Activated CD4-positive, alpha-beta T cell treated with anti-CD3 and anti-CD28 coated beads, Interleukin-2, amount 10 ng/mL, durations not matched to agents 24 days and 14 days (primary cell): ENCODE measurements at regions not wholly inside any gene's neighbourhood (a gene's known extent, or its start where the extent isn't known, plus 50 kb on each side); places are given as distances from the start of the nearest gene placed in this dataset.
"Not testable (repeated sequence)": the region's sequence is repeated elsewhere in the genome, so short reads cannot be mapped to it uniquely, and the experiment has no call there.

ENCODE experiments used
- DNase-seq: peaks from one replicate; pipeline ENCODE4 v3.0.0; 2022
- H3K27ac Mint-ChIP-seq: one replicate; pipeline ENCODE4 v1.8.0; 2022; ENCODE audit warnings: mild to moderate bottlenecking, mixed read lengths
- H3K27me3 Mint-ChIP-seq: one replicate; pipeline ENCODE4 v1.8.0; 2022; ENCODE audit warnings: mixed read lengths
- H3K36me3 Mint-ChIP-seq: one replicate; pipeline ENCODE4 v1.8.0; 2022; ENCODE audit warnings: low read depth, mild to moderate bottlenecking, mixed read lengths
- H3K4me1 Mint-ChIP-seq: one replicate; pipeline ENCODE4 v1.8.0; 2021; ENCODE audit warnings: mixed read lengths
- H3K4me3 Mint-ChIP-seq: one replicate; pipeline ENCODE4 v1.8.0; 2022; ENCODE audit warnings: mild to moderate bottlenecking, moderate library complexity, mixed read lengths
- H3K9me3 Mint-ChIP-seq: one replicate; pipeline ENCODE4 v1.8.0; 2021; ENCODE audit warnings: mixed read lengths
- intact Hi-C: fragments of 100-400 bp; cut with micrococcal nuclease; formaldehyde crosslinking; loops from one replicate; pipeline ENCODE4 v1.15.1; 2023

DNA sequence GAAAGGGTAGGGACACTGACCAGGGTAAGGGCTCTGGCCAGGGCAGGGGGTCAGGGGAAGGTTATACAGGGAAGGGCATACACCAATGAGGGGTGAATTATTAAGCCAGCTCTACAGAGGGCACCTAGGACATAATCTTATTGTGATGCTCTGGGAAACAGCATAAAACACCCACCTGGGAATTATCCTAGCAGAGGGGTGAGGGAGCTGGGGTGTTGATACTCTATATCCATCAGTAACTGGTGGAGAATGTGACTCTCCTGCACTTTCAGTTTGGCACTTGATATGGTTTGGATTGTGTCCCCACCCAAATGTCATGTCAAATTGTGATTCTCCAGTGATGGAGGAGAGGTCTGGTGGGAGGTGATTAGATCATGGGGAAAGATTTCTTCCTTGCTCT, 291.2 kb downstream of the ASMT start:
- H3K36me3 Mint-ChIP-seq, result no peaks in the 10 kb centered on the region
- intact Hi-C loops, result no loop called here
- no peaks in the 10 kb centered on the region for H3K4me1 Mint-ChIP-seq
- DNase-seq, result no peak
- H3K9me3 Mint-ChIP-seq, result no peaks in the 10 kb centered on the region
- no peak overlapping the region for H3K4me3 Mint-ChIP-seq
- H3K27ac Mint-ChIP-seq, result no peak overlapping the region
- no peaks in the 10 kb centered on the region for H3K27me3 Mint-ChIP-seq

DNA sequence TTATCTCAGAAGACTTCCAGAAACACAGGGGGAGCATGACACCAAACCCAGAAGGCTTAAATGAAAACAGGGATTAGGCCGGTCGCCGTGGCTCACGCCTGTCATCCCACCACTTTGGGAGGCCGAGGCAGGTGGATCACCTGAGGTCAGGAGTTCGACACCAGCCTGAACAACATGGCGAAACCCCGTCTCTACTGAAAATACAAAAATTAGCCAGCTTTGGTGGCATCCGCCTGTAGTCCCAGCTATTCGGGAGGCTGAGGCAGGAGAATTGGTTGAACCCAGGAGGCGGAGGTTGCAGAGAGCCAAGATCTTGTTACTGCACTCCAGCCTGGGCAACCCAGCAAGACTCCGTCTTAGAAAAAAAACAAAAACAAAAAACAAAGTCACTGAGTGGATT, 294.1 kb downstream of the ASMT start:
- H3K4me1 Mint-ChIP-seq, H3K9me3 Mint-ChIP-seq, H3K27me3 Mint-ChIP-seq, H3K27ac Mint-ChIP-seq, DNase-seq, intact Hi-C loops, H3K4me3 Mint-ChIP-seq, H3K36me3 Mint-ChIP-seq: not testable (repeated sequence)

DNA sequence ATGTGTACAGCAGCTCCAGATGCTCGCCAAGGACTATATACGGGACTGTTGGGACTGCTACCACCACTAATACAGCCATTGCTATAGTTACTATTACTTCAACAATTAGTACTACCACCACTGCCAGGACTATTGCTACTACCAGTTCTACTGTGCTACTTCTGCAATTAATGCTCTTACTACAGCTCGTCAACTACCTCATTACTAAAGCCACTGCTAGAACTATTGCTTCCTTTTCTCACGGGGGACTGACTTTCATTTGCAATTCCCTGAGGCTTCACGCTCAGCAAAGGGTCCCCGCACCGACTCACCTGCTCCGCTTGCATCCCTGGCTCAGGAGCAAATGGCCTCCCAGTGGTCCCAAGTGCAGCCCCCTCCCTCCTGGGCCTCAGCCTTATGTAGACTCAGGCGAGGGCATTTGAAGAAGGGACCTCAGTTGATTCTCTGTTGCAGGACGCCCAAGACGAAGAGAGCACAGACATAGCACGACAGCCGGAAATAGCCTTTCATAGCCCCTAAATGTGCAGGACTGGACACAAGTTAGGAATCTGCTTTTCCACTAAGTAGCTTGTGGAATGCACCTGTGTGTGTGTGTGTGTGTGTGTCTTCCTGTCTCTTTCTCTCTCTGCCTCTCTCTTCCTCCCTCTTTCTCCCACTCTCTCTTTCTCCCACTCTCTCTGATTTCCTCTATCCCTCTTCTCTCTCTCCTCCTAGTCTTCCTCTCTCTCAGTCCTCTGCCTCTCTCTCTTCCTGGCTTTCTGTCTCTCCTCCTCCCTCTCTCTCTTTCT, 294.8 kb downstream of the ASMT start:
- H3K4me3 Mint-ChIP-seq, result no peak overlapping the region
- no peaks in the 10 kb centered on the region for H3K36me3 Mint-ChIP-seq
- no peak for DNase-seq
- no peaks in the 10 kb centered on the region for H3K4me1 Mint-ChIP-seq
- H3K27me3 Mint-ChIP-seq, result no peaks in the 10 kb centered on the region
- no peak overlapping the region for H3K27ac Mint-ChIP-seq
- H3K9me3 Mint-ChIP-seq, result no peaks in the 10 kb centered on the region
- intact Hi-C loops, result no loop called here

DNA sequence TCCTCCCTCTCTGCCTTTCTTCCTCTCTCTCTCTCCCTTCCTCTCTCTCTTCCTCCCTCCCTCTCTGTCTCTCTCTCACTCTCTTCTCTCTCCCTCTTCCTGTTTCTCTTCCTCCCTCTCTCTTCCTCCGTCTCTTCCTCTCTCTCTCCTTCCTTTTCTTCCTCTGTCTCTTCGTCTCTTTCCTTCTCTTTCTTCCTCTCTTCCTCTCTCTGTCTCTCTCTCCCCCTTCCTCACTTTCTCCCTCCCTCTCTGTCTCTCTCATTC, 295.3 kb downstream of the ASMT start:
- Mint-ChIP-seq H3K36me3 (no peaks in the 10 kb centered on the region), H3K27ac (no peak overlapping the region), H3K9me3 (no peaks in the 10 kb centered on the region), H3K4me3 (no peak overlapping the region), H3K4me1 (no peaks in the 10 kb centered on the region), H3K27me3 (no peaks in the 10 kb centered on the region)
- intact Hi-C loops, result no loop called here
- DNase-seq, result no peak

DNA sequence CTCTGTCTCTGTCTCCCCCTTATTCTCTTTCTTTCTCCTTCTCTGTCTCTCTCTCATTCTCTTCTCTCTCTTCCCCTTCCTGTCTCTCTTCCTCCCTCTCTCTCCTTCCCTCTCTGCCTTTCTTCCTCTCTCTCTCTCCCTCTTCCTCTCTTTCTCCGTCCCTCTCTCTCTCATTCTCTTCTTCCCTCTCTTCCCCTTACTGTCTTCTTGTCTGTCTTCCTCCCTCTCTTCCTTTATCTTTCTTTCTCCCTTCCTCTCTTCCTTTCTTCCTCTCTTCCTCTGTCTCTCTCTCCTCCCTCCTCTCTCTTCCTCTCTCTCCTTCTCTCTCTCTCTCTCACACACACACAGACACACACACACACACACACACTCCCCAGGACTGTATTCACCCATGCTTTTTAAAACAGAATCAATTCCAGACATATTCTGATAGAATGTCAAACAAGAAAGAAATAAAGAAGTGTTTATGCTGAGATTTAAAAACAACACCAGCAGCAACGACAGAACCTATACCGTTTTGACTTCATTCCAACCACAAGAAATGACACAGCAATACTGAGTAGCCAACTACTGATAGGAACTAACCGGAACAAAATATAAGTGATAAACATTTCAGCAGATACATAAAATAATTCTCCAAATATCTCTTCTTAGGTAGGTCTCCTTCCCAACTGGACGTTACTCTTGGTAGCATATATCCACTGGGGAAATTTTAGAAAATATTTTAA, 296.7 kb downstream of the ASMT start:
- no peaks in the 10 kb centered on the region for H3K4me1 Mint-ChIP-seq
- no peak for DNase-seq
- no peaks in the 10 kb centered on the region for H3K27me3 Mint-ChIP-seq
- H3K9me3 Mint-ChIP-seq, result peaks cover 3% of the 10 kb centered on the region
- no peak overlapping the region for H3K27ac Mint-ChIP-seq
- H3K36me3 Mint-ChIP-seq, result no peaks in the 10 kb centered on the region
- no peak overlapping the region for H3K4me3 Mint-ChIP-seq
- intact Hi-C loops, result no loop called here

DNA sequence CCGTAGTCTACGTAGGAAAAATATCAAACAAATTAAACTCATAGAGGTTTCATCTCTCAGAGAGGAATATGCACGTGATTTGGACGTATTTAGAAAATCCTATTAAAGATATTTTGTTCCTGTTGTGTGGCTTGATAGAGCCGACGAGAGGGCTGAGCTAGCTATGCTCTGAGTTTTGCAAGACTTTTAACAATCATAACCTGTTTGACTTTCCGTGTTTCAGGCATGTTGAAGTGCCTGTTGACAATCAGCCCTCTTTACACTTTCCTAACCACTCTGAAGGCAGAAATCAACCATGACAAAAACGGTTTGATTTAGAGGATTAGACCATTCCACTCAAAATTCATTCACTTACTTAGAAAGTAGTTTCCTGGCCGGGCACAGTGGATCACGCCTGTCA, 297.3 kb downstream of the ASMT start:
- intact Hi-C loops, result no loop called here
- no peak overlapping the region for H3K27ac Mint-ChIP-seq
- DNase-seq, result no peak

DNA sequence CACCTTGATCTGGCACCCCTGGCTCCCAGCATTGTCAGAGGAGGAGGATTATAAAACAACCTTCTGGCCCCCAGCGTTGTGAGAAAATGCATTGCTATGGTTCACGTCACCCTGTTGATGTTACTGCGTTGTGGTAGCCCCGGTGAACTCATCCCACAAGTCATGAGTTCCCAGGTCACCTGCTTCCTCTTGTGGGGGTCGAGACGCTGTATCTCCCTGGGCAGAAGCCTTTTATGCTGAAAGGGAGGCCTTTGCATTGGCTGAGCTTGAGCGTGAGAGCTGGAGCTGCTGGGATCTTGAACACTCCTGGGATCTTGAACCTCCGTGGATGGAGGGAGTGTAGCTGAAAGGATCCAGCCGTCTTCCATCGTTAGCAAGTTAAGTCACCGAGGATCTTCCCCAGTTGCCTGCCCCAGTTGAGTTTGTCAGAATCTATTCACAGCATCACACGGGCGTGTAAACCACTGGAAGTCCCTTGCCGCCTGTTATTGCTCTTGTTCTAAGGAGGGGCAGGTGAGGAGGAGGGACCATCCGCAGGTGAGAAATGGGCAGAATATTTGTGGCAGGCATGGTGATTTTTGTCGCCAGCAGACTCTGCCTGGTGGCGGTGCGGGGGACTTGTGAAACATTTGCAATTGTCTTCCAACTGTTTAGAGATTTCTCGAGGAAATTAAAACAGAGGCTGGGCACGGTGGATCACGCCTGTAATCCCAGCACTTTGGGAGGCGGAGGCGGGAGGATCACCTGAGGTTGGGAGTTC, 299.9 kb downstream of the ASMT start:
- intact Hi-C loops, result no loop called here
- DNase-seq, result no peak
- no peaks in the 10 kb centered on the region for H3K4me1 Mint-ChIP-seq
- no peaks in the 10 kb centered on the region for H3K27me3 Mint-ChIP-seq
- H3K4me3 Mint-ChIP-seq, result no peak overlapping the region
- H3K27ac Mint-ChIP-seq, result no peak overlapping the region
- H3K36me3 Mint-ChIP-seq, result no peaks in the 10 kb centered on the region
- peaks cover 3% of the 10 kb centered on the region for H3K9me3 Mint-ChIP-seq

More for the DNA sequence above, 297.3 kb downstream of the ASMT start:
- no peak overlapping the region for H3K4me3 Mint-ChIP-seq
- no peaks in the 10 kb centered on the region for H3K36me3 Mint-ChIP-seq
- H3K4me1 Mint-ChIP-seq, result no peaks in the 10 kb centered on the region
- H3K27me3 Mint-ChIP-seq, result no peaks in the 10 kb centered on the region
- H3K9me3 Mint-ChIP-seq, result peaks cover 3% of the 10 kb centered on the region

DNA sequence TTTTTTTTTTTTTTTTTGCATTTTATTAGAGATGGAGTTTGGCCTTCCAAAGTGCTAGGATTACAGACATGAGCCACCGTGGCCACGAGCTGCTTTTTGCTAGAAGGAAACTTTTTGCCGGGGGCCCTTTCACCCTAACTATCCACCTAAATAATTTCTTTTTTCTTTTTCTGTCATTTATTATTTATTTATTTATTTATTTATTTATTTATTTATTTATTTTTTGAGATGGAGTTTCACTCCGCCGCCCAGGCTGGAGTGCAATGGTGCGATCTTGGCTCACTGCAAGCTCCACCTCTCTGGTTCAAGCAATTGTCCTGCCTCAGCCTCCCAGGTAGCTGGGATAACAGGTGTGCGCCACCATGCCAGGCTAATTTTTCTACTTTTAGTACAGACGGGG, 303.9 kb downstream of the ASMT start:
- Mint-ChIP-seq H3K4me1 (no peaks in the 10 kb centered on the region), H3K27ac (no peak overlapping the region), H3K36me3 (no peaks in the 10 kb centered on the region), H3K9me3 (peaks cover 3% of the 10 kb centered on the region), H3K4me3 (no peak overlapping the region), H3K27me3 (no peaks in the 10 kb centered on the region)
- intact Hi-C loops, result no loop called here
- no peak for DNase-seq

DNA sequence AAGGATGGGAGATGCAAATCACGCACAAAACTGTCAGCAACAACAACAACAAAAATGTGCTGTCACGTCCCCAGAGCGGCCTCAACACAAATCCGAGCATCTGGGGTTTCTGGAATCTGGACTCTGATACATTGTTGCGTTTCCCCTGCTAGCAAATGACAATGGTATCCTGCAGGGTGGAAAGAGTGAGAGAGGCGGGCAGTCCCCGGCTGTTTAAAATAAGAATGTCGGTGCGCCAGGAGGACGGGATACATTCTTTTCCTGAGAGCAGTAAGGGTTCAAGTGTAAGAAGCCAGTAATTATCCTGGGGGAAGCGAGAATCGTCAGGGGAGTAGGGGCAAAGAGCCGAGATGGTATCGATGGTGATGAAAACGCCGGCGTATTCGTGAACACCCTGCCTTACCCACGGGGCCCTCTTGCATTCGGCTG, 310.2 kb downstream of the ASMT start:
- no peaks in the 10 kb centered on the region for H3K4me1 Mint-ChIP-seq
- H3K27ac Mint-ChIP-seq, result no peak overlapping the region
- DNase-seq, result no peak
- no peak overlapping the region for H3K4me3 Mint-ChIP-seq
- intact Hi-C loops, result no loop called here
- no peaks in the 10 kb centered on the region for H3K9me3 Mint-ChIP-seq
- H3K36me3 Mint-ChIP-seq, result no peaks in the 10 kb centered on the region
- peaks cover 4% of the 10 kb centered on the region for H3K27me3 Mint-ChIP-seq

DNA sequence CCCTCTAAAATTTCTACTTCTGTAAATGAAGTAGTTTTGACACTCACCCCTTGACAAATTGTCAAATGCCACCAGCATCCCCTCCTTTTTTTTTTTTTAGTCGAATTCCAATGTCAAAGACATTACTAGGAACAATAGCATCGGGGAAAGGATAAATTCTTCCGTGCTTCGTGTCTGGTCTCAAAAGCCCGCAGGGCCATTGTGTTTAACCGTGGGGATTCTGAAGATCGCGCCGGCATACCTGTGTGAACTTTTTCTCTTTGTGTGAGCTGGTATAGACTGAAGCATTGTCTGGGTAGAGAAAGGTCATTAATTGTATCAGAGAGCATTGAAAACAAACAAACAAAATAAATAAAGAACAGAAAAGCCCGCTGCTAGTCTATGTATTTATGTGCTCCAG, 313.9 kb downstream of the ASMT start:
- Mint-ChIP-seq H3K36me3 (no peaks in the 10 kb centered on the region), H3K9me3 (no peaks in the 10 kb centered on the region), H3K27ac (no peak overlapping the region), H3K4me3 (no peak overlapping the region), H3K4me1 (no peaks in the 10 kb centered on the region), H3K27me3 (peaks cover 4% of the 10 kb centered on the region)
- no peak for DNase-seq
- intact Hi-C loops, result no loop called here

DNA sequence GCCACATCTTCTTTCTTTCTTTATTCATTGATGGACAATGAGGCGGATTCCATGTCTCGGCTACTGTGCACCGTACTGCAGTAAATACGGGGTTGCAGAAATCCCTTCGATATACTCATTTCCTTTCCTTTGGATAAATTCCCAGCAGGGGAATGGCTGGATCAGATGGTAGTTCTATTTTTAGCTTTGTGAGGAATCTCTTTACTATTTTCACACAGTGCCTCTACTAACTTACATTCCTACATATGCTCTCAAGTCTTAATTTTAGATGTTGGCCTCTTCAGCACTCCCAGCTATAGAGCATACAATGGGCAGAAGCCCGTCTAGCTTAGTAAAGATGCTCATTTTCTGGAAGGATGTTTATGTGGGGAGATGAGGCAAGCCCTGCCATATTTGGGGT, 317.4 kb downstream of the ASMT start:
- Mint-ChIP-seq H3K4me1 (no peaks in the 10 kb centered on the region), H3K27ac (no peak overlapping the region), H3K4me3 (no peak overlapping the region), H3K27me3 (no peaks in the 10 kb centered on the region), H3K36me3 (no peaks in the 10 kb centered on the region), H3K9me3 (no peaks in the 10 kb centered on the region)
- intact Hi-C loops, result no loop called here
- DNase-seq, result no peak

DNA sequence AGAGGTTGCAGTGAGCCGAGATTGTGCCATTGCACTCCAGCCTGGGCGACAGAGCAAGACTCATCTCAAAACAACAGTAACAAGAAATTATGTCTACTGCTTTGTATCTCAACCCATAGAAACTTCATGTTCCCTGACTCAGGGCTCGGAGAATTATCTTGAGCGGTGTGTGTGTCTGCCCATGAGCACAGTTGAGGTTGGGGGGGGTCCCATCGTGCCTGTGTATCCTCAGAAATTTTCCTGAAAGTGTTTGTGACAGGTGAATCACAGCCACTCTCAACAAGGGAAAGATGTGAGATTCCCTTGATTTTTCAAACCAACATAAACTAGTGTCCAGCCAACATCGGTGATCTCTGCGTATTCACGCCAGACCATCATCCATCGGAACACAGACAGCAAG, 319.1 kb downstream of the ASMT start:
- H3K9me3 Mint-ChIP-seq, result peaks cover 6% of the 10 kb centered on the region
- no peak overlapping the region for H3K4me3 Mint-ChIP-seq
- no peaks in the 10 kb centered on the region for H3K27me3 Mint-ChIP-seq
- no peaks in the 10 kb centered on the region for H3K36me3 Mint-ChIP-seq
- intact Hi-C loops, result no loop called here
- H3K4me1 Mint-ChIP-seq, result no peaks in the 10 kb centered on the region
- no peak overlapping the region for H3K27ac Mint-ChIP-seq
- no peak for DNase-seq

DNA sequence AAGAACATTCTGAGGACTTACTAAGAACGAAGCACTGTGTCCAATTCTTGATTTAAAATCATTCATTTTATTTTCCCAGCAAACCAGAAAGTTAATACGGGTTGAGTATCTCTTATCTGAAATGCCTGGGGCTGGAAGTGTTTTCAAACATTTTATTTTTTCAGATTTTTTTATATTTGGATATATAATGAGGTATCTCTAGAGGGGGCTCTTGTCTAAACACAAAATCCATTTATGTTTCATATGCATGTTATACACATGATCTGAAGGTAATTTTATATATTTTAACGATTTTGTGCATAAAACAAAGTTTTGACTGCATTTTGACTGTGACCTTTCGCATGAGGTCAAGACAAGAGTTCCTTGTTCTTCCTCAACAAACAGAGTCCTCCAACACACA, 320.9 kb downstream of the ASMT start:
- DNase-seq, result no peak
- Mint-ChIP-seq H3K4me3 (no peak overlapping the region), H3K9me3 (peaks cover 7% of the 10 kb centered on the region), H3K4me1 (no peaks in the 10 kb centered on the region), H3K27ac (no peak overlapping the region), H3K36me3 (no peaks in the 10 kb centered on the region), H3K27me3 (no peaks in the 10 kb centered on the region)
- intact Hi-C loops, result no loop called here

DNA sequence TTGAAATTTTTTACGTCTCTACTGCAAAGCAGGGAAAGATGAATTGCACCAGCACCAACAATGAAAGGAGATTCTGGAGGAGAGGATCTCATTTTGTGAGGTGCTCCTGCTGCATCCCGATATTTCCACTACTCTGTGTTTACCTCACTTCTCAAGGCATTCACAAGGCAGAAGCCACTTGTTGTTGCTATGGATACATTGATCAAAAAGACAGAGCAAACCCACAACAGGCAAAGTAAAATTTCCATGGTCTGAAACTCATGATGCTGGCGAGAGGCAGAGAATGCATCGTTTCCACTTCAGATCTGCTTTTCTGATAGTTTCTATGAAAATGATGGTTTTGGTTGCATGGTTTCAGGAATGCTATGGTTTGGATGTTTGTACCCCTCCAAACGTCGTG, 323.3 kb downstream of the ASMT start:
- H3K9me3 Mint-ChIP-seq, result peaks cover 7% of the 10 kb centered on the region
- DNase-seq, result no peak
- intact Hi-C loops, result no loop called here
- H3K4me3 Mint-ChIP-seq, result no peak overlapping the region
- H3K4me1 Mint-ChIP-seq, result no peaks in the 10 kb centered on the region
- H3K27ac Mint-ChIP-seq, result no peak overlapping the region
- H3K27me3 Mint-ChIP-seq, result no peaks in the 10 kb centered on the region
- H3K36me3 Mint-ChIP-seq, result no peaks in the 10 kb centered on the region
